Natural killer cell treated with Interleukin-12 subunit alpha and Interleukin-12 subunit beta and Interleukin-15 and Interleukin-18, amount 100 ng/mL, for 72 hours (primary cell): ENCODE measurements at regions not wholly inside any gene's neighbourhood (a gene's known extent, or its start where the extent isn't known, plus 50 kb on each side); places are given as distances from the start of the nearest gene placed in this dataset.

Experiments
- ATAC-seq, 2 donors: fragments of 150-1000 bp; cut with Tn5 transposase in 1 of 2; sonication (Bioruptor Pico), chemical (Tn5 transposase) in 1 of 2; 2 replicates each; pipeline ENCODE4 v1.10.0; 2021
- DNase-seq: peaks from one replicate; pipeline ENCODE4 v3.0.0; 2022; ENCODE audit warnings: low spot score
- H3K27ac Mint-ChIP-seq, 2 donors: 1 replicate in 1 of 2; 2 replicates in 1 of 2; pipeline ENCODE4 v1.8.0; 2022; ENCODE audit warnings: mixed read lengths in 2 of 2, mild to moderate bottlenecking in 1 of 2, moderate library complexity in 1 of 2
- H3K27me3 Mint-ChIP-seq, 2 donors: 1 replicate in 1 of 2; 2 replicates in 1 of 2; pipeline ENCODE4 v1.8.0; 2022; ENCODE audit warnings: mixed read lengths in 2 of 2
- H3K36me3 Mint-ChIP-seq: one replicate; pipeline ENCODE4 v1.8.0; 2022; ENCODE audit warnings: mixed read lengths
- H3K4me1 Mint-ChIP-seq, 2 donors: 1 replicate in 1 of 2; 2 replicates in 1 of 2; pipeline ENCODE4 v1.8.0; 2022; ENCODE audit warnings: low read depth in 2 of 2, mixed read lengths in 2 of 2, mild to moderate bottlenecking in 1 of 2
- H3K4me3 Mint-ChIP-seq: one replicate; pipeline ENCODE4 v1.8.0; 2022; ENCODE audit warnings: mixed read lengths
- H3K9me3 Mint-ChIP-seq: 2 replicates; pipeline ENCODE4 v1.8.0; 2022; ENCODE audit warnings: mixed read lengths

- Mint-ChIP-seq H3K27ac (no peak overlapping the region), H3K36me3 (no peaks in the 10 kb centered on the region), H3K27me3 (peaks cover 14 to 23% of the 10 kb centered on the region in 2 donors), H3K4me1 (no peaks in the 10 kb centered on the region), H3K9me3 (no peaks in the 10 kb centered on the region), H3K4me3 (no peak overlapping the region)
- no peak for ATAC-seq
- DNase-seq, result no peak
These were observed 51.8 kb upstream of the B3GALNT1 start for GRCh38 chr3:161156936-161157335.

- Mint-ChIP-seq H3K27me3 (peaks cover 14% of the 10 kb centered on the region in 2 donors), H3K9me3 (peaks cover 2% of the 10 kb centered on the region), H3K4me1 (no peaks in the 10 kb centered on the region), H3K27ac (no peak overlapping the region), H3K4me3 (no peak overlapping the region), H3K36me3 (peaks cover 5% of the 10 kb centered on the region)
- DNase-seq, result no peak
- no peak for ATAC-seq
These were observed 56.5 kb upstream of the B3GALNT1 start for GRCh38 chr3:161161603-161162002.

- Mint-ChIP-seq H3K9me3 (peaks cover 2% of the 10 kb centered on the region), H3K27ac (no peak overlapping the region), H3K4me1 (no peaks in the 10 kb centered on the region), H3K36me3 (peaks cover 5% of the 10 kb centered on the region), H3K4me3 (no peak overlapping the region), H3K27me3 (peaks cover 7 to 12% of the 10 kb centered on the region in 2 donors)
- ATAC-seq, result peak in 1 of 2 donors; percentile 62
- no peak for DNase-seq
These were observed 57.8 kb upstream of the NMD3 start for GRCh38 chr3:161163297-161163696.

- Mint-ChIP-seq H3K27ac (no peak overlapping the region), H3K9me3 (peaks cover 2% of the 10 kb centered on the region), H3K4me1 (no peaks in the 10 kb centered on the region), H3K27me3 (peaks cover 5 to 6% of the 10 kb centered on the region in 2 donors), H3K4me3 (no peak overlapping the region), H3K36me3 (peaks cover 5% of the 10 kb centered on the region)
- ATAC-seq (no peak), DNase-seq (no peak)
These were observed 55.1 kb upstream of the NMD3 start for GRCh38 chr3:161166051-161166450.

GRCh38 chr3:161171113-161171512 is 50.0 kb upstream of the NMD3 start:
- Mint-ChIP-seq H3K27ac (no peak overlapping the region), H3K9me3 (no peaks in the 10 kb centered on the region), H3K4me3 (no peak overlapping the region), H3K4me1 (no peaks in the 10 kb centered on the region), H3K27me3 (peaks cover 2 to 8% of the 10 kb centered on the region in 2 donors), H3K36me3 (no peaks in the 10 kb centered on the region)
- DNase-seq (no peak), ATAC-seq (no peak)
